GM12878 (cell line): ENCODE measurements at regions not wholly inside any gene's neighbourhood (a gene's known extent, or its start where the extent isn't known, plus 50 kb on each side); places are given as distances from the start of the nearest gene placed in this dataset.

ENCODE experiments used
- ATAC-seq: fragments of 200-7000 bp; cut with Tn5 transposase; 3 replicates; pipeline ENCODE4 v1.9.1; 2020; ENCODE audit warnings: mild to moderate bottlenecking, moderate library complexity
- BruUV-seq: library from RNA; stranded (reverse); fragments of 400-500 nt; replicated peaks from 2 replicates; lab custom pipeline; 2021; lab: Mats Ljungman, UMichigan
- CTCF ChIA-PET: fragments of 300-600 bp; sonication (Branson Sonifier 250); formaldehyde crosslinking; extraction: SDS; loops from one replicate; lab custom pipeline; 2021; ENCODE audit warnings: inconsistent platforms; lab: Yijun Ruan, JAX
- POLR2A ChIA-PET: fragments of 350-600 bp; formaldehyde crosslinking; extraction: SDS; loops from one replicate; lab custom pipeline; 2021; ENCODE audit warnings: inconsistent platforms; lab: Charles Lee
- RAD21 ChIA-PET: fragments of 300-600 bp; sonication (Branson Sonifier 250); formaldehyde crosslinking; loops from one replicate; lab custom pipeline; 2023; ENCODE audit warnings: antibody characterized with exemption; ENCODE audit not compliant: unreplicated experiment; lab: Charles Lee
- SMC1A ChIA-PET: fragments of 300-600 bp; sonication (Branson Sonifier 250); formaldehyde crosslinking; loops from one replicate; lab custom pipeline; 2023; ENCODE audit not compliant: unreplicated experiment, uncharacterized antibody; lab: Charles Lee
- DNase-seq: peaks from one replicate; pipeline ENCODE4 v3.0.0-alpha.2; 2011; ENCODE audit warnings: low read depth, low spot score
- FAIRE-seq: peaks from 3 replicates; lab custom pipeline; 2011; peaks lifted over from hg19 to GRCh38; lab: Jason Lieb, UNC
- H2AFZ ChIP-seq: 2 replicates; pipeline ENCODE4 v1.6.0; 2011; ENCODE audit warnings: low read depth, low read length, control low read depth; ENCODE audit not compliant: control insufficient read depth
- H3K27ac ChIP-seq: 2 replicates; pipeline ENCODE4 v1.5.1; 2011; ENCODE audit warnings: control low read depth; ENCODE audit not compliant: control insufficient read depth, insufficient read depth
- H3K27me3 ChIP-seq, 2 experiments: replicated peaks in 1 of 2; 2 replicates each; pipeline versions ENCODE4 v1.6.0 to v1.6.1; 2011; ENCODE audit warnings: low read length in 1 of 2; ENCODE audit not compliant: control insufficient read depth in 2 of 2, insufficient read depth in 2 of 2
- H3K36me3 ChIP-seq, 2 experiments: 2 replicates each; pipeline ENCODE4 v1.5.1; 2011; ENCODE audit warnings: low read length in 1 of 2; ENCODE audit not compliant: control insufficient read depth in 2 of 2, insufficient read depth in 2 of 2
- H3K4me1 ChIP-seq: 2 replicates; pipeline ENCODE4 v1.6.1; 2011; ENCODE audit warnings: mild to moderate bottlenecking, low read length, moderate library complexity, mixed read lengths; ENCODE audit not compliant: control insufficient read depth, insufficient read depth
- H3K4me2 ChIP-seq: 2 replicates; pipeline ENCODE4 v1.6.0; 2011; ENCODE audit warnings: control low read depth; ENCODE audit not compliant: control insufficient read depth, insufficient read depth
- H3K4me3 ChIP-seq: fragments of 200-600 bp; sonication (generic); 2 replicates; pipeline ENCODE4 v1.5.1; 2016
- H3K79me2 ChIP-seq: 2 replicates; pipeline ENCODE4 v1.6.0; 2011; ENCODE audit warnings: low read length; ENCODE audit not compliant: control insufficient read depth, insufficient read depth
- H3K9ac ChIP-seq: 2 replicates; pipeline ENCODE4 v1.8.0; 2011; ENCODE audit warnings: low read length, control low read depth, mixed read lengths; ENCODE audit not compliant: control insufficient read depth, insufficient read depth
- H3K9me3 ChIP-seq: replicated peaks from 3 replicates; pipeline ENCODE4 v1.5.1; 2011; ENCODE audit warnings: mild to moderate bottlenecking, low read length; ENCODE audit not compliant: control insufficient read depth, insufficient read depth
- H4K20me1 ChIP-seq: 2 replicates; pipeline ENCODE4 v1.6.0; 2011; ENCODE audit not compliant: control insufficient read depth, insufficient read depth
- BCL11A ChIP-seq: IDR thresholded peaks from 2 replicates; pipeline ENCODE4 v1.6.1; 2011; ENCODE audit warnings: low read depth, low read length
- BHLHE40 ChIP-seq, 2 experiments: fragments of 450-650 bp in 1 of 2; IDR thresholded peaks; 2 replicates each; pipeline ENCODE4 v1.6.1; 2011 to 2017; ENCODE audit warnings: low read depth in 2 of 2, borderline replicate concordance in 1 of 2, improper control_type of control experiment in 1 of 2, low read length in 1 of 2, mild to moderate bottlenecking in 1 of 2
- CHD4 ChIP-seq: fragments of 200-600 bp; sonication (generic); IDR thresholded peaks from 2 replicates; pipeline ENCODE4 v1.6.1; 2016; ENCODE audit warnings: mild to moderate bottlenecking
- CREB1 ChIP-seq: IDR thresholded peaks from 2 replicates; pipeline ENCODE4 v1.6.1; 2012; ENCODE audit warnings: low read depth, mild to moderate bottlenecking, inconsistent platforms
- ETV6 ChIP-seq, 2 experiments: fragments of 450-650 bp in 1 of 2; IDR thresholded peaks in 1 of 2; conservative IDR thresholded peaks in 1 of 2; 2 replicates each; pipeline ENCODE4 v1.6.1; 2014; ENCODE audit warnings: antibody characterized with exemption in 1 of 2, borderline replicate concordance in 1 of 2, low read depth in 1 of 2, mild to moderate bottlenecking in 1 of 2, moderate library complexity in 1 of 2
- NFIC ChIP-seq: IDR thresholded peaks from 2 replicates; pipeline ENCODE4 v1.6.1; 2012; ENCODE audit warnings: low read depth, mild to moderate bottlenecking, inconsistent platforms, low read length, moderate library complexity
- NFXL1 ChIP-seq: fragments of 450-650 bp; IDR thresholded peaks from 2 replicates; pipeline ENCODE4 v1.6.1; 2017; ENCODE audit warnings: antibody characterized with exemption, mild to moderate bottlenecking, borderline replicate concordance
- NFYB ChIP-seq: IDR thresholded peaks from 2 replicates; pipeline ENCODE4 v1.6.1; 2011; ENCODE audit warnings: low read depth, mild to moderate bottlenecking, low read length, improper control_type of control experiment, moderate library complexity; ENCODE audit not compliant: insufficient read depth
- RAD21 ChIP-seq: IDR thresholded peaks from 2 replicates; pipeline ENCODE4 v1.6.1; 2011; ENCODE audit warnings: mild to moderate bottlenecking, low read depth, low read length, moderate library complexity; ENCODE audit not compliant: insufficient read depth
- RFX5 ChIP-seq: IDR thresholded peaks from 2 replicates; pipeline ENCODE4 v1.6.1; 2011; ENCODE audit warnings: low read depth, low read length, improper control_type of control experiment
- STAT3 ChIP-seq: IDR thresholded peaks from 2 replicates; pipeline ENCODE4 v1.6.1; 2011; ENCODE audit warnings: low read depth, low read length, improper control_type of control experiment
- YY1 ChIP-seq: IDR thresholded peaks from 2 replicates; pipeline ENCODE4 v1.6.1; 2011; ENCODE audit warnings: low read depth, mild to moderate bottlenecking, low read length
- in situ Hi-C: fragments of 300-500 bp; cut with MboI; formaldehyde crosslinking; loops from 9 replicates; pipeline ENCODE4 v1.14.3; 2018; ENCODE audit warnings: mixed read lengths
- intact Hi-C: fragments of 100-400 bp; cut with micrococcal nuclease; formaldehyde crosslinking; loops from one replicate; pipeline ENCODE4 v1.14.2; 2022; ENCODE audit not compliant: unreplicated experiment
- TF ChIP-seq, protein P1 (sequence below): fragments of 450-650 bp; IDR thresholded peaks from 2 replicates; pipeline ENCODE4 v1.6.1; 2017; ENCODE audit warnings: borderline replicate concordance
- TF ChIP-seq, protein P2 (sequence below): fragments of 450-650 bp; formaldehyde crosslinking; IDR thresholded peaks from 2 replicates; pipeline ENCODE4 v1.4.0; 2022; ENCODE audit warnings: mild to moderate bottlenecking, moderate library complexity
- TF ChIP-seq, protein P3 (sequence below): fragments of 150-350 bp; IDR thresholded peaks from 2 replicates; pipeline ENCODE4 v1.6.1; 2014; ENCODE audit warnings: mild to moderate bottlenecking, low read depth, low read length
- TF ChIP-seq, protein P4 (sequence below): fragments of 450-650 bp; IDR thresholded peaks from 2 replicates; pipeline ENCODE4 v1.6.1; 2018; ENCODE audit warnings: mild to moderate bottlenecking, low read depth, moderate library complexity; ENCODE audit not compliant: partially characterized antibody

DNA sequence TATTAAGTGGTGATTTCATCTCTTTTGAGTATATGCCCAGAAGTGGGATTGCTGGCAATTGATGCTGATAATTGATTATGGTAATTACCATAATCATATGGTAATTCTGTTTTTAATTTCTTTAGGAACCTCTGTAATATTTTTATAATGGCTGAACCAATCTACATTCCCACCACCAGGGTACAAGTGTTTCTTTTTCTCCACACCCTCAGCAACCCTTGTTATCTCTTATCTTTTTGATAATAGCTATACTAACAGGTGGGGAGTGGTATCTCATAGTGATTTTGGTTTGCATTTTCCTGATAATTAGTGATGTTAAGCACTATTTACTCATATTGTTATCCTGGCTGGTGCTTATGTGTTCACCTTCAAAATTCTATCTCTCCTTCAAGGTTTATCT is 212.6 kb downstream of the FMR1NB start:
- SMC1A ChIA-PET, result no interaction called here
- Histone ChIP-seq H3K9me3 (no peaks in the 10 kb centered on the region), H4K20me1 (no peaks in the 10 kb centered on the region), H2AFZ (no peak overlapping the region), H3K4me2 (no peak overlapping the region), H3K79me2 (no peaks in the 10 kb centered on the region), H3K27ac (no peak overlapping the region), H3K4me3 (no peak overlapping the region), H3K9ac (no peak overlapping the region), H3K27me3 (no peaks in the 10 kb centered on the region), H3K36me3 (no peaks in the 10 kb centered on the region), H3K4me1 (no peaks in the 10 kb centered on the region)
- ATAC-seq (no peak), FAIRE-seq (no peak), DNase-seq (no peak)
- CTCF ChIA-PET, result no interaction called here
- intact Hi-C loops, result no loop called here
- in situ Hi-C loops, result no loop called here
- BruUV-seq, result no TSS peak
- POLR2A ChIA-PET, result no interaction called here
- RAD21 ChIA-PET, result no interaction called here
- TF ChIP-seq, protein P1, sequence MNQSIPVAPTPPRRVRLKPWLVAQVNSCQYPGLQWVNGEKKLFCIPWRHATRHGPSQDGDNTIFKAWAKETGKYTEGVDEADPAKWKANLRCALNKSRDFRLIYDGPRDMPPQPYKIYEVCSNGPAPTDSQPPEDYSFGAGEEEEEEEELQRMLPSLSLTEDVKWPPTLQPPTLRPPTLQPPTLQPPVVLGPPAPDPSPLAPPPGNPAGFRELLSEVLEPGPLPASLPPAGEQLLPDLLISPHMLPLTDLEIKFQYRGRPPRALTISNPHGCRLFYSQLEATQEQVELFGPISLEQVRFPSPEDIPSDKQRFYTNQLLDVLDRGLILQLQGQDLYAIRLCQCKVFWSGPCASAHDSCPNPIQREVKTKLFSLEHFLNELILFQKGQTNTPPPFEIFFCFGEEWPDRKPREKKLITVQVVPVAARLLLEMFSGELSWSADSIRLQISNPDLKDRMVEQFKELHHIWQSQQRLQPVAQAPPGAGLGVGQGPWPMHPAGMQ, result no peak
- TF ChIP-seq, protein P2, sequence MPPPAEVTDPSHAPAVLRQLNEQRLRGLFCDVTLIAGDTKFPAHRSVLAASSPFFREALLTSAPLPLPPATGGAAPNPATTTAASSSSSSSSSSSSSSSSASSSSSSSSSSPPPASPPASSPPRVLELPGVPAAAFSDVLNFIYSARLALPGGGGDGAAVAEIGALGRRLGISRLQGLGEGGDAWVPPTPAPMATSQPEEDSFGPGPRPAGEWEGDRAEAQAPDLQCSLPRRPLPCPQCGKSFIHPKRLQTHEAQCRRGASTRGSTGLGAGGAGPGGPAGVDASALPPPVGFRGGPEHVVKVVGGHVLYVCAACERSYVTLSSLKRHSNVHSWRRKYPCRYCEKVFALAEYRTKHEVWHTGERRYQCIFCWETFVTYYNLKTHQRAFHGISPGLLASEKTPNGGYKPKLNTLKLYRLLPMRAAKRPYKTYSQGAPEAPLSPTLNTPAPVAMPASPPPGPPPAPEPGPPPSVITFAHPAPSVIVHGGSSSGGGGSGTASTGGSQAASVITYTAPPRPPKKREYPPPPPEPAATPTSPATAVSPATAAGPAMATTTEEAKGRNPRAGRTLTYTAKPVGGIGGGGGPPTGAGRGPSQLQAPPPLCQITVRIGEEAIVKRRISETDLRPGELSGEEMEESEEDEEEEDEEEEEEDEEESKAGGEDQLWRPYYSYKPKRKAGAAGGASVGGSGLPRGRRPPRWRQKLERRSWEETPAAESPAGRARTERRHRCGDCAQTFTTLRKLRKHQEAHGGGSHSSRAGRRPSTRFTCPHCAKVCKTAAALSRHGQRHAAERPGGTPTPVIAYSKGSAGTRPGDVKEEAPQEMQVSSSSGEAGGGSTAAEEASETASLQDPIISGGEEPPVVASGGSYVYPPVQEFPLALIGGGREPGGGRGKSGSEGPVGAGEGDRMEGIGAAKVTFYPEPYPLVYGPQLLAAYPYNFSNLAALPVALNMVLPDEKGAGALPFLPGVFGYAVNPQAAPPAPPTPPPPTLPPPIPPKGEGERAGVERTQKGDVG (CRISPR knock-in tag), result no peak
- no peak for TF ChIP-seq RFX5
- TF ChIP-seq YY1, result no peak
- TF ChIP-seq, protein P3, sequence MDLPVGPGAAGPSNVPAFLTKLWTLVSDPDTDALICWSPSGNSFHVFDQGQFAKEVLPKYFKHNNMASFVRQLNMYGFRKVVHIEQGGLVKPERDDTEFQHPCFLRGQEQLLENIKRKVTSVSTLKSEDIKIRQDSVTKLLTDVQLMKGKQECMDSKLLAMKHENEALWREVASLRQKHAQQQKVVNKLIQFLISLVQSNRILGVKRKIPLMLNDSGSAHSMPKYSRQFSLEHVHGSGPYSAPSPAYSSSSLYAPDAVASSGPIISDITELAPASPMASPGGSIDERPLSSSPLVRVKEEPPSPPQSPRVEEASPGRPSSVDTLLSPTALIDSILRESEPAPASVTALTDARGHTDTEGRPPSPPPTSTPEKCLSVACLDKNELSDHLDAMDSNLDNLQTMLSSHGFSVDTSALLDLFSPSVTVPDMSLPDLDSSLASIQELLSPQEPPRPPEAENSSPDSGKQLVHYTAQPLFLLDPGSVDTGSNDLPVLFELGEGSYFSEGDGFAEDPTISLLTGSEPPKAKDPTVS, result no peak
- TF ChIP-seq STAT3, result no peak
- no peak for TF ChIP-seq NFYB
- TF ChIP-seq RAD21, result no peak
- no peak for TF ChIP-seq CHD4
- TF ChIP-seq NFXL1, result no peak
- no peak for TF ChIP-seq ETV6 (conservative IDR thresholded peaks at IDR 0.05 in 1 of 2, IDR thresholded peaks at IDR 0.05 in 1 of 2; ENCODE audit: borderline replicate concordance in 1 of 2, low read depth in 1 of 2)
- TF ChIP-seq, protein P4, sequence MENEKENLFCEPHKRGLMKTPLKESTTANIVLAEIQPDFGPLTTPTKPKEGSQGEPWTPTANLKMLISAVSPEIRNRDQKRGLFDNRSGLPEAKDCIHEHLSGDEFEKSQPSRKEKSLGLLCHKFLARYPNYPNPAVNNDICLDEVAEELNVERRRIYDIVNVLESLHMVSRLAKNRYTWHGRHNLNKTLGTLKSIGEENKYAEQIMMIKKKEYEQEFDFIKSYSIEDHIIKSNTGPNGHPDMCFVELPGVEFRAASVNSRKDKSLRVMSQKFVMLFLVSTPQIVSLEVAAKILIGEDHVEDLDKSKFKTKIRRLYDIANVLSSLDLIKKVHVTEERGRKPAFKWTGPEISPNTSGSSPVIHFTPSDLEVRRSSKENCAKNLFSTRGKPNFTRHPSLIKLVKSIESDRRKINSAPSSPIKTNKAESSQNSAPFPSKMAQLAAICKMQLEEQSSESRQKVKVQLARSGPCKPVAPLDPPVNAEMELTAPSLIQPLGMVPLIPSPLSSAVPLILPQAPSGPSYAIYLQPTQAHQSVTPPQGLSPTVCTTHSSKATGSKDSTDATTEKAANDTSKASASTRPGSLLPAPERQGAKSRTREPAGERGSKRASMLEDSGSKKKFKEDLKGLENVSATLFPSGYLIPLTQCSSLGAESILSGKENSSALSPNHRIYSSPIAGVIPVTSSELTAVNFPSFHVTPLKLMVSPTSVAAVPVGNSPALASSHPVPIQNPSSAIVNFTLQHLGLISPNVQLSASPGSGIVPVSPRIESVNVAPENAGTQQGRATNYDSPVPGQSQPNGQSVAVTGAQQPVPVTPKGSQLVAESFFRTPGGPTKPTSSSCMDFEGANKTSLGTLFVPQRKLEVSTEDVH, result no peak
- TF ChIP-seq NFIC, result no peak
- no peak for TF ChIP-seq BHLHE40 (IDR thresholded peaks at IDR 0.05; ENCODE audit: borderline replicate concordance in 1 of 2, low read depth in 2 of 2, low read length in 1 of 2)
- TF ChIP-seq CREB1, result no peak
- no peak for TF ChIP-seq BCL11A
